COLO829 (cell line): ENCODE measurements at regions not wholly inside any gene's neighbourhood (a gene's known extent, or its start where the extent isn't known, plus 50 kb on each side); places are given as distances from the start of the nearest gene placed in this dataset.
"Not testable (repeated sequence)": the region's sequence is repeated elsewhere in the genome, so short reads cannot be mapped to it uniquely, and the experiment has no call there.

Experiments used
- DNase-seq: peaks from one replicate; pipeline ENCODE4 v3.0.0; 2012; ENCODE audit warnings: low spot score

GRCh38 chr13:54004026-54004699 is 975.5 kb downstream of the OLFM4 start:
- DNase-seq, result no peak

DNA sequence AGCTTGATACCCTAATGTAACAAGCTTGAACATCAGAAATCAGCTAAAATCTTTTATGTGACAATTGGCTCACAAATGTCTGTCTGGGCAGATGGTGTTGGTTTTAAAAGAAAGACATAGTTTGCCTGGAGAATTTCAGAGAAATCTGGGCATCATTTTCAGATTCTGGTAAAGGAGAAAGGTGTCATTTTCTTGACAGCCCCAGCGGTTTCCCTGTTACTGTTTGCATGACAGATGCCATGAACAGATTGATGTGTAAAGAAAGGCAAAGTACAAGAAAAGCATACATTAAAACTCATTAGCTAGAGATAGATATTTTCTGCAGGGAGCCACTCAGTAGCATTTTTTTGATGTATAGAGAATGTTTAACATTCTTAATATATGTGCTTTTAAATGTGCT is 987.9 kb downstream of the OLFM4 start:
- DNase-seq, result no peak

- DNase-seq, result no peak
These were observed 989.9 kb downstream of the OLFM4 start for GRCh38 chr13:54018485-54018884.

DNA sequence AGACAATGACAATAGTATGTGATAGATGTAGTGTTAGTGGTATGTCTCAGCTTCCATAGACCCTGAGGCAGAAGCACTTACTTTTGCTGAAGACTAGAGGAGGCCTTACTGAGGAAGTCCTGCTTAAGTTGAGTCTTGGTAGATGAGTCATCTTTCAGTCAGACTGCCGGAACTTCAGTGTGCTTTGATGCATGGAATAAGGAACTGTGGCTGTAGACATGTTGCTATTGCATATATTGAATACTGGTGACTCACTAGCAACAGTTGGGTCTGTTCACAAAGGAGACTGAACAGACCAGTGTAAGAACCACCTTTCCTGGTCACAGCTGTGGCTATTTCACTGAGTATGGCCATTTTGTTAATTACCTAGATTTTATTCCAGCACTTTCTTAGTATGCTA is 1000.6 kb downstream of the OLFM4 start:
- peak; percentile 33 for DNase-seq

DNA sequence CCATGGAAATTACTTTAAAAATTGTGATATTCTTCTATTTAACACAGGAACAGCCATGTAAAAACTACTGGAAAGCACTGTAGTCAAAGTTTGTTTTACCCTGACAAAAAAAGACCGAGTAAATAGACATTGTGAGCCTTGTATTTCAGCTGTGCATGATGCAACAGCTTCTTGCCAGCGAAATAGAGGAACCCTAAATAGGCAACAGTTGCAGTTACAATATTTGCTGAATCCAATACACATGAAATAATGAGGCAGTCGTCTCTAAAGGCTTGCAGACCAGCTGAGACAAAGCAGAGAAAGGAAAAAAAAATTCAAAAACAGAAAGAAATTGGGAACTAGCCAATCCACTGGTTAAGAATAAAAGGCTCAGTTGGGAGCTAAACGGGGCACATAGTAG is 1001.1 kb downstream of the OLFM4 start:
- DNase-seq, result no peak

- no peak for DNase-seq
These were observed 1004.8 kb downstream of the OLFM4 start for GRCh38 chr13:54033323-54033861.

DNA sequence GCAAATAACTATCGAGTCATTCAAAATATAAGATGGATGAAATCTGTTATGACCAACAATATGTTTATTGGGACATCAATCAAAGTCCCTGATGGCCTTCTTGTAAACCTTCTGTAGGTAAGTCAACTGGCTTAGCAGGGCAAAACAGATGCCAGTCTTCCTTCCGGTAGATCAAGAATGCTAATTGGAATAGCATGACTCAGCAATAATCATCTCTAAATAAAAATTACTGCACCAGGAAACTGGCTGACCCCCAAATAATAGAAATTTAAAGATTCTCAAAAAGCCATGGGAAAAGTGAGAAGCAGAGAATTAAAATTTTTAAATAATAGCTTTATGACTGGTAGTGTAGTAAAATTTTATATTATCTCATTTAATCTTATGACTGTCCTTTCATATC is 1005.4 kb downstream of the OLFM4 start:
- no peak for DNase-seq

DNA sequence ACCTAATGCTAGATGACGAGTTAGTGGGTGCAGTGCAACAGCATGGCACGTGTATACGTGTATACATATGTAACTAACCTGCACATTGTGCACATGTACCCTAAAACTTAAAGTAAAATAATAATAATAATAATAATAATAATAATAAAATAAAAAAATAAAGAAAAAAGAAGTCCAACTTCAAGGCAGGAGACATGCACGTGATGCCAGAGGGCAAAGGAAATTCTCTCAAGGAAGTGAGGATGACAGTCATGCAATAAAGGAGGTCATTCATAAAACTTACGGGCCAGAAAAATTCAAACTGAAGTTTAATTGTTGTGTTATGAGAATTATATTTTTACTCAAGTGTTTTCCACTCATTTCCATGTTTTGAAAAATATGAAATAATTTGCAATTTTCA is 1028.8 kb downstream of the OLFM4 start:
- DNase-seq, result peak; percentile 15

GRCh38 chr13:54069958-54070357 is 1041.3 kb downstream of the OLFM4 start:
- DNase-seq, result not testable (repeated sequence)

GRCh38 chr13:54077569-54077968 is 1049.0 kb downstream of the OLFM4 start:
- DNase-seq, result no peak

GRCh38 chr13:54078271-54078870 is 1049.8 kb downstream of the OLFM4 start:
- no peak for DNase-seq

GRCh38 chr13:54082309-54082708 is 1053.7 kb downstream of the OLFM4 start:
- not testable (repeated sequence) for DNase-seq

DNA sequence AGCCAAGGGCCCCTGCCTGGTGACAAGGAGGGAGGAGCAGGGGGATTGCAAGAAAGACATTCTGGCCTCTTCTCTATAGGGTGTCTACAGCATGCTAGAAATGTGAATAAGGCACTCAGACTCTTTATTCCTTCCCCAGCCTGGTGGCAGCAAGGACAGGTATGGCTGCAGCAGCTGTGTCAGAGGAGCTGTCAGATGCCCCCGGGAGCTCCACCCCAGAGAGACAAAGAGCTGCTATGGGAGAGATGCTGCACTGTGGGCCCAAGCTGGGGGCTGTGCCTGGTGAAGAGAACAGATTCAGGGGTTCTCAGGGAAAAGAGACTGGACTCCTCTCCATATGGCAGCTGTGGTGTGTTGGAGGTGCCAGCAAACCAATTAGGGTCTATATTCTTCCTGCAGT is 1063.3 kb downstream of the OLFM4 start:
- DNase-seq, result no peak

- DNase-seq, result no peak
These were observed 1064.1 kb downstream of the OLFM4 start for GRCh38 chr13:54092686-54093085.

DNA sequence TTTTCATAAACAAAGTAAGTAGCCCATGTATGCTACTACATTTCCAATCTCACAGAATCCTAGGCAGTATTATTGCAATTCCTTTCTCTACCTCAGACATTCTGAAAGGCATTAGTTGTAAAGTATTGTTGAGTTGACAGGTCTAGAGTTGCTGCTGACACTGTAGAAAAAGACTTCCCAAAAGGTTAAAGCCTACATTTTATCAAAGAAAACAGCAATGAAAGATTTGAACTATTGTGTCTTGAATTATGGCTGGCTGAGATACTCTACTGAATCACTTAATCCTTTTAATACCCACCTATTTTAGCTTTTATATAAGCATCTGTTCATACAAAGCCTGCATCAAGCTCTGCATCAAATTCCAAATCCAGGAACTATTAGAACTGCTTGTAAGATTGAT is 1082.0 kb downstream of the OLFM4 start:
- no peak for DNase-seq

- DNase-seq, result no peak
These were observed 1096.1 kb downstream of the OLFM4 start for GRCh38 chr13:54124700-54125099.

DNA sequence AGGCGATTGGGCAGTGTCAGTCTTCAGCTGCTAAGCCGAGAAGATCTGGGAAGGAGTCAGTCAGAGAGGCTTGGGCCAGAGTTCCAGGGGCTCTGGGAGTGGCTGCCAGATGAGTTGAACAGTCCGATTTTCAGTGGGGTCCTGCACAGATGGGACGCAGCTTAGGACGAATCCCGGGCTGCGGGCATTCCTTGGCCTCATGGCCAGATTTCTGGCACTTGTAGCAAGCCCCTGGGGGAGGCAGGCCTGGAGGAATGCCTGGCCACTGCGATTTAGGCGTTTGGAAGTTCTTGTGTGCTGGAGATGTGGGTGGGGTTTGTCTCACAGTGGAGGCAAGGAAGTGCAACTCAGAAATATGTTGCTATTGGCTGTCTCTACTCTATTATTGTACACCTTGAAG is 1102.3 kb downstream of the OLFM4 start:
- not testable (repeated sequence) for DNase-seq

GRCh38 chr13:54131433-54131832 is 1102.8 kb downstream of the OLFM4 start:
- DNase-seq, result not testable (repeated sequence)

GRCh38 chr13:54132127-54132526 is 1103.5 kb downstream of the OLFM4 start:
- not testable (repeated sequence) for DNase-seq

DNA sequence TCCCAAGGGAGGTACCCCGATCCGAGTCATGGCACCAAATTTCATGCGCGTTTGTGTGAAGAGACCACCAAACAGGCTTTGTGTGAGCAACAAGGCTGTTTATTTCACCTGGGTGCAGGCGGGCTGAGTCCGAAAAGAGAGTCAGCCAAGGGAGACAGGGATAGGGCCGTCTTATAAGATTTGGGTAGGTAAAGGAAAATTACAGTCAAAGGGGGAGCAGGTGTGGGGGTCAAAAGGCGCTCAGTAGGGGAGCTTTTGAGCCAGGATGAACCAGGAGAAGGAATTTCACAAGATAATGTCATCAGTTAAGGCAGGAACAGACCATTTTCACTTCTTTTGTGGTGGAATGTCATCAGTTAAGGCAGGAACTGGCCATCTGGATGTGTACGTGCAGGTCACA is 1104.1 kb downstream of the OLFM4 start:
- not testable (repeated sequence) for DNase-seq

DNA sequence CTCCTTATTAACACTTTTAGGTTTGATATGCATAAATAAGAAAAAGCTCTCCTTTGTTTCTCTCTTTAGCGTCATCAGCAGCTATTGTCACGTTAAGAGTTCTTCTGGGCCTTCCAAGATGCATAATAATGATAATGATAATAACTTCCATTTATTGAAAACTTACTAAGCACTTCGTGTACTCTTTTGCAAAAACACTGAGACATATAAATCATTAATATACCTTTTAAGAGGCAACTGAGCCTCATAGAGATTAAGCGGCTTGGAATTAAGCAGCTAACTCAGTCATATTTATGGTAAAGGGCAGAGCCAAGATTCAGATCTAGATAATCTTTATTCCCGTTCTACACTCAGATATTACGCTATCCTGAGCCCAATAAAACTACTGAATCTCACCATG is 1105.1 kb downstream of the OLFM4 start:
- no peak for DNase-seq

- no peak for DNase-seq
These were observed 1116.2 kb downstream of the OLFM4 start for GRCh38 chr13:54144828-54145227.

DNA sequence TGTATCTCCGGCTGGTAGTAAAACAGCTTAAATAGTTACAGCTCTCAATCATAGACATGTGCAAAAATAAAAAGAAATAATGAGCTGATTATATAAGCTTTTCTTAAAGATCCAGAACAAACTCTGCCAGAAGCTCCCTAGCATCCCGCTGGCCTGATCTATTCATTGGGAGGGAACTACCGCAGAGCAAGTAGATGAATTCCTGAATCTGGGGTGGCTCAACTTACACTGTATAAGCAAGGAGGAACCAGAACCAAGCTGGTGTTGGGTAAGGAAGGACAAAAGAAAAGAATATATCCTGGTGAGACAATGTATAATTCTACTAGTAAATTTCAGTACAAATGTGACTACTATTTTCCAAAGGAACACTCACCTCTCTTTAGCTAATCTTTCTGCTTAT is 1122.2 kb downstream of the OLFM4 start:
- no peak for DNase-seq

DNA sequence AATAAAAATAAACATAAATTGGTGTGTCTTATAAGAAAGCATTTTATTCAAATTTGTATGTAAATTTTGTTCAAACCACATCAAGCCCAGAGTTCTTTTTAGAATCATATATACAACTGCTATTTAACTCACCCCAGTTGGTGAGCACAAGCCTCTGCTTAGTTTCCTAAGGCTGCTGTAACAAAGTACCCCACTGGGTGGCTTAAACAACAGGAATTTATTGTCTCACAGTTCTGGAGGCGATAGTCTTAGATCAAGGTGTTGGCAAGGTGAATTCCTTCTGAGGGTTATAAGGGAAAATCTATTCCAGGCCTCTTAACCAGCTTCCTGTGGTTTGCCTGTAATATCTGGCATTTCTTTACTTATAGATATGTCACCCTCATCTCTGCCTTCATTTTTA is 1133.5 kb downstream of the OLFM4 start:
- DNase-seq, result no peak
